Endothelial cell of umbilical vein (primary cell): ENCODE measurements at regions not wholly inside any gene's neighbourhood (a gene's known extent, or its start where the extent isn't known, plus 50 kb on each side); places are given as distances from the start of the nearest gene placed in this dataset.

Source experiments
- BruUV-seq: library from RNA; stranded (reverse); fragments of 400-500 nt; replicated peaks from 2 replicates; lab custom pipeline; 2021; lab: Mats Ljungman, UMichigan
- CTCF ChIA-PET: fragments of 300-600, 350-600 bp; sonication (Branson Sonifier 250); formaldehyde crosslinking; loops from one replicate; lab custom pipeline; 2021; ENCODE audit warnings: antibody characterized with exemption, inconsistent platforms; lab: Charles Lee
- POLR2A ChIA-PET: fragments of 300-600, 350-600 bp; sonication (Branson Sonifier 250); formaldehyde crosslinking; loops from one replicate; lab custom pipeline; 2021; ENCODE audit warnings: antibody characterized with exemption, inconsistent platforms; lab: Charles Lee
- DNase-seq: peaks from one replicate; pipeline ENCODE4 v3.0.0-alpha.2; 2011; ENCODE audit warnings: low read depth, low spot score
- FAIRE-seq: peaks from 2 replicates; lab custom pipeline; 2011; peaks lifted over from hg19 to GRCh38; lab: Jason Lieb, UNC
- H2AFZ ChIP-seq: 2 replicates; pipeline ENCODE4 v1.6.0; 2012; ENCODE audit warnings: low read depth, low read length, control low read depth, inconsistent platforms
- H3K27ac ChIP-seq: 2 replicates; pipeline ENCODE4 v1.5.1; 2011; ENCODE audit warnings: low read depth, mild to moderate bottlenecking, control low read depth, low read length, moderate library complexity; ENCODE audit not compliant: insufficient read depth
- H3K27me3 ChIP-seq, 2 experiments: 2 replicates each; pipeline versions ENCODE4 v1.6.0 to v1.6.1; 2011; ENCODE audit warnings: low read length in 2 of 2, mixed read lengths in 1 of 2; ENCODE audit not compliant: control insufficient read depth in 2 of 2, insufficient read depth in 2 of 2
- H3K36me3 ChIP-seq, 2 experiments: 2 replicates in 1 of 2; 3 replicates in 1 of 2; pipeline ENCODE4 v1.5.1; 2011; ENCODE audit warnings: low read length in 2 of 2, mild to moderate bottlenecking in 1 of 2, moderate library complexity in 1 of 2; ENCODE audit not compliant: control insufficient read depth in 2 of 2, insufficient read depth in 2 of 2; ENCODE audit errors: extremely low read depth in 1 of 2
- H3K4me1 ChIP-seq: 3 replicates; pipeline ENCODE4 v1.5.1; 2011; ENCODE audit warnings: mild to moderate bottlenecking, low read length; ENCODE audit not compliant: control insufficient read depth, insufficient read depth; ENCODE audit errors: extremely low read depth
- H3K4me2 ChIP-seq: 2 replicates; pipeline ENCODE4 v1.6.1; 2011; ENCODE audit warnings: low read length, control low read depth, mixed read lengths; ENCODE audit not compliant: insufficient read depth
- H3K4me3 ChIP-seq, 3 experiments: fragments of 200-600 bp in 1 of 3; sonication (generic), shearing (Covaris generic) in 1 of 3; replicated peaks in 1 of 3; 2 replicates each; pipeline ENCODE4 v1.5.1; 2011 to 2016; ENCODE audit warnings: control low read depth in 3 of 3, low read length in 3 of 3, mild to moderate bottlenecking in 2 of 3, inconsistent platforms in 1 of 3, low read depth in 1 of 3, moderate library complexity in 1 of 3; ENCODE audit not compliant: insufficient read depth in 1 of 3
- H3K79me2 ChIP-seq: 2 replicates; pipeline ENCODE4 v1.6.0; 2012; ENCODE audit warnings: low read length, inconsistent platforms; ENCODE audit not compliant: control insufficient read depth, insufficient read depth
- H3K9ac ChIP-seq: replicated peaks from 2 replicates; pipeline ENCODE3; 2011; ENCODE audit warnings: low read length, control low read depth; ENCODE audit not compliant: insufficient read depth; ENCODE audit errors: extremely low read depth
- H3K9me1 ChIP-seq: replicated peaks from 3 replicates; pipeline ENCODE4 v1.6.0; 2011; ENCODE audit warnings: mild to moderate bottlenecking, low read length; ENCODE audit not compliant: control insufficient read depth, insufficient read depth; ENCODE audit errors: extremely low read depth
- H3K9me3 ChIP-seq: replicated peaks from 2 replicates; pipeline ENCODE4 v1.5.1; 2012; ENCODE audit warnings: low read length, inconsistent platforms; ENCODE audit not compliant: control insufficient read depth, insufficient read depth
- H4K20me1 ChIP-seq: replicated peaks from 2 replicates; pipeline ENCODE3; 2011; ENCODE audit warnings: mild to moderate bottlenecking, low read length; ENCODE audit not compliant: control insufficient read depth, insufficient read depth; ENCODE audit errors: extremely low read depth
- EZH2 ChIP-seq: IDR thresholded peaks from 2 replicates; pipeline ENCODE4 v1.6.1; 2012; ENCODE audit warnings: borderline replicate concordance, low read depth, mild to moderate bottlenecking, moderate library complexity, low read length, inconsistent platforms; ENCODE audit not compliant: severe bottlenecking
- FOS ChIP-seq: IDR thresholded peaks from 2 replicates; pipeline ENCODE4 v1.6.1; 2011; ENCODE audit warnings: mild to moderate bottlenecking, low read length, moderate library complexity, borderline replicate concordance; ENCODE audit not compliant: insufficient read depth
- GATA2 ChIP-seq: IDR thresholded peaks from 2 replicates; pipeline ENCODE4 v1.7.0; 2011; ENCODE audit warnings: low read depth, mild to moderate bottlenecking, moderate library complexity, mixed read lengths, low read length; ENCODE audit not compliant: insufficient read length, insufficient read depth
- JUN ChIP-seq: IDR thresholded peaks from 2 replicates; pipeline ENCODE4 v1.6.1; 2011; ENCODE audit warnings: borderline replicate concordance, low read depth; ENCODE audit not compliant: insufficient read length, insufficient read depth
- MYC ChIP-seq: IDR thresholded peaks from one replicate; pipeline ENCODE4 v1.6.1; 2011; ENCODE audit warnings: mild to moderate bottlenecking, low read depth, low read length
- POLR2A ChIP-seq: IDR thresholded peaks from 2 replicates; pipeline ENCODE4 v1.6.1; 2012; ENCODE audit warnings: low read depth, mild to moderate bottlenecking, control low read depth, low read length
- POLR2AphosphoS5 ChIP-seq: IDR thresholded peaks from 2 replicates; pipeline ENCODE4 v1.6.1; 2012; ENCODE audit warnings: low read depth, mild to moderate bottlenecking, control low read depth, low read length, moderate library complexity; ENCODE audit not compliant: insufficient read depth
- dilution Hi-C: fragments of 300-500 bp; cut with MboI; formaldehyde crosslinking; loops from one replicate; pipeline ENCODE4 v1.15.0; 2019; ENCODE audit warnings: low sequenced_read_pairs; ENCODE audit not compliant: extremely low pct_ligation_motif_present
- intact Hi-C: fragments of 100-400 bp; cut with micrococcal nuclease; formaldehyde crosslinking; loops from one replicate; pipeline ENCODE4 v1.10.0; 2022
- TF ChIP-seq, protein P1 (sequence below), 2 donors: IDR thresholded peaks; 1 replicate in 1 of 2; 2 replicates in 1 of 2; pipeline ENCODE4 v1.5.1; 2011; ENCODE audit warnings: low read length in 2 of 2, mild to moderate bottlenecking in 2 of 2, moderate library complexity in 2 of 2, control low read depth in 1 of 2, inconsistent platforms in 1 of 2, low read depth in 1 of 2; ENCODE audit not compliant: insufficient read depth in 1 of 2; ENCODE audit errors: extremely low read depth in 1 of 2
- TF ChIP-seq, protein P2 (sequence below): IDR thresholded peaks from 2 replicates; pipeline ENCODE4 v1.6.1; 2011; ENCODE audit not compliant: insufficient read depth, insufficient read length

DNA sequence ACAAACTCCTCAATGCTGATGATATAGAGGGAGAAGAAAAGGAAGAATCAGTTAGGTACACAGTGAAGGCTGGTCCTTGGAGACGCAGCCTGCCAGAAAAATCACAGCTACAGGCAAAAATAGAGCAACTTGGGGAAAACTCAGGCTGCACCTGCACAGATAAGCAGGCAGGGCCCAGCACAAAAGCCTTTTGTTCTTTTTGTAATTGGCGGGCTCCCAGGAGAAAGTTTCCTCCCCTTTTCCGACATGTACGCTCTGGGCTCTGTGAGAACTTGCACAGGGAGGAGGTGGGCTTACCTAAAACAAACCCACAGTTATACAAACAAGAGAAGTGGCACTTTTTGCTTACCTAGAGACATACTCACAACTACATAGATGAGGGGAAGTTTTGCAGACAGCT, 813.4 kb upstream of the EPHA6 start:
- Histone ChIP-seq H3K9me1 (no peaks in the 10 kb centered on the region), H3K9me3 (no peaks in the 10 kb centered on the region), H4K20me1 (no peaks in the 10 kb centered on the region), H3K4me2 (no peak overlapping the region), H3K79me2 (no peaks in the 10 kb centered on the region), H3K4me1 (no peaks in the 10 kb centered on the region), H3K9ac (no peak overlapping the region), H3K36me3 (no peaks in the 10 kb centered on the region), H3K27me3 (no peaks in the 10 kb centered on the region), H2AFZ (no peak overlapping the region), H3K4me3 (no peak overlapping the region), H3K27ac (no peak overlapping the region)
- ChIA-PET POLR2A (no interaction called here), CTCF (no interaction called here)
- DNase-seq (no peak), FAIRE-seq (no peak)
- no TSS peak for BruUV-seq
- TF ChIP-seq, protein P1, sequence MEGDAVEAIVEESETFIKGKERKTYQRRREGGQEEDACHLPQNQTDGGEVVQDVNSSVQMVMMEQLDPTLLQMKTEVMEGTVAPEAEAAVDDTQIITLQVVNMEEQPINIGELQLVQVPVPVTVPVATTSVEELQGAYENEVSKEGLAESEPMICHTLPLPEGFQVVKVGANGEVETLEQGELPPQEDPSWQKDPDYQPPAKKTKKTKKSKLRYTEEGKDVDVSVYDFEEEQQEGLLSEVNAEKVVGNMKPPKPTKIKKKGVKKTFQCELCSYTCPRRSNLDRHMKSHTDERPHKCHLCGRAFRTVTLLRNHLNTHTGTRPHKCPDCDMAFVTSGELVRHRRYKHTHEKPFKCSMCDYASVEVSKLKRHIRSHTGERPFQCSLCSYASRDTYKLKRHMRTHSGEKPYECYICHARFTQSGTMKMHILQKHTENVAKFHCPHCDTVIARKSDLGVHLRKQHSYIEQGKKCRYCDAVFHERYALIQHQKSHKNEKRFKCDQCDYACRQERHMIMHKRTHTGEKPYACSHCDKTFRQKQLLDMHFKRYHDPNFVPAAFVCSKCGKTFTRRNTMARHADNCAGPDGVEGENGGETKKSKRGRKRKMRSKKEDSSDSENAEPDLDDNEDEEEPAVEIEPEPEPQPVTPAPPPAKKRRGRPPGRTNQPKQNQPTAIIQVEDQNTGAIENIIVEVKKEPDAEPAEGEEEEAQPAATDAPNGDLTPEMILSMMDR (IDR thresholded peaks at IDR 0.05; ENCODE audit: extremely low read depth in 1 of 2, insufficient read depth in 1 of 2, low read depth in 1 of 2, low read length in 2 of 2), result no peak
- TF ChIP-seq GATA2 (no peak), MYC (no peak), POLR2AphosphoS5 (no peak), POLR2A (no peak), JUN (no peak), EZH2 (no peak), FOS (no peak)
- TF ChIP-seq, protein P2, sequence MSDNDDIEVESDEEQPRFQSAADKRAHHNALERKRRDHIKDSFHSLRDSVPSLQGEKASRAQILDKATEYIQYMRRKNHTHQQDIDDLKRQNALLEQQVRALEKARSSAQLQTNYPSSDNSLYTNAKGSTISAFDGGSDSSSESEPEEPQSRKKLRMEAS, result no peak
- intact Hi-C loops, result no loop called here
- dilution Hi-C loops, result no loop called here
